GM12865 (cell line): ENCODE measurements at regions not wholly inside any gene's neighbourhood (a gene's known extent, or its start where the extent isn't known, plus 50 kb on each side); places are given as distances from the start of the nearest gene placed in this dataset.

Experiments used
- DNase-seq: peaks from one replicate; pipeline ENCODE4 v3.0.0; 2010; ENCODE audit warnings: low read depth
- H3K4me3 ChIP-seq: 2 replicates; pipeline ENCODE4 v1.5.1; 2011; ENCODE audit warnings: mild to moderate bottlenecking, low read depth, low read length, control low read depth
- TF ChIP-seq, protein P1 (sequence below): IDR thresholded peaks from 2 replicates; pipeline ENCODE4 v1.5.1; 2011; ENCODE audit warnings: low read length, control low read depth, low read depth, inconsistent platforms; ENCODE audit not compliant: insufficient read depth; ENCODE audit errors: missing control alignments

DNA sequence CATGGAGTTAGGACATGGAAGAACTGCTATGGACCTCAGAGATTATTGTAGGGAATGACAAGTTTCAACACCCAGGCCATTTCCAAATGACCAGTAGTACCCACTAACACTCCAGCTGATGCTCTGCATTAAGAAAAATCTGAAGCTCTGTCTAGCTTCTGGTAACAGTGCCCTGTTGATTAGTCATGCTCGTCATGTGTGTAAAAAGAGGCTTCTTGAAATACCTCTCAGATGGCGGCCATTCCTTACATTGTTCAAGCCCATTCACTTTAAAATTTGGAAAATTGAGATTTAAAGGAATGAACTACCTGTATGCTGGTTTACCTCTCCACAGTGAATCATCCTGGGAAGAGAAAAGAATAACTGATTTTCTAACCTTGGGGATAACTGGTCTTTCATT lies 527.9 kb upstream of the ARGLU1 start:
- no peak overlapping the region for H3K4me3 ChIP-seq
- TF ChIP-seq, protein P1, sequence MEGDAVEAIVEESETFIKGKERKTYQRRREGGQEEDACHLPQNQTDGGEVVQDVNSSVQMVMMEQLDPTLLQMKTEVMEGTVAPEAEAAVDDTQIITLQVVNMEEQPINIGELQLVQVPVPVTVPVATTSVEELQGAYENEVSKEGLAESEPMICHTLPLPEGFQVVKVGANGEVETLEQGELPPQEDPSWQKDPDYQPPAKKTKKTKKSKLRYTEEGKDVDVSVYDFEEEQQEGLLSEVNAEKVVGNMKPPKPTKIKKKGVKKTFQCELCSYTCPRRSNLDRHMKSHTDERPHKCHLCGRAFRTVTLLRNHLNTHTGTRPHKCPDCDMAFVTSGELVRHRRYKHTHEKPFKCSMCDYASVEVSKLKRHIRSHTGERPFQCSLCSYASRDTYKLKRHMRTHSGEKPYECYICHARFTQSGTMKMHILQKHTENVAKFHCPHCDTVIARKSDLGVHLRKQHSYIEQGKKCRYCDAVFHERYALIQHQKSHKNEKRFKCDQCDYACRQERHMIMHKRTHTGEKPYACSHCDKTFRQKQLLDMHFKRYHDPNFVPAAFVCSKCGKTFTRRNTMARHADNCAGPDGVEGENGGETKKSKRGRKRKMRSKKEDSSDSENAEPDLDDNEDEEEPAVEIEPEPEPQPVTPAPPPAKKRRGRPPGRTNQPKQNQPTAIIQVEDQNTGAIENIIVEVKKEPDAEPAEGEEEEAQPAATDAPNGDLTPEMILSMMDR = no peak

DNA sequence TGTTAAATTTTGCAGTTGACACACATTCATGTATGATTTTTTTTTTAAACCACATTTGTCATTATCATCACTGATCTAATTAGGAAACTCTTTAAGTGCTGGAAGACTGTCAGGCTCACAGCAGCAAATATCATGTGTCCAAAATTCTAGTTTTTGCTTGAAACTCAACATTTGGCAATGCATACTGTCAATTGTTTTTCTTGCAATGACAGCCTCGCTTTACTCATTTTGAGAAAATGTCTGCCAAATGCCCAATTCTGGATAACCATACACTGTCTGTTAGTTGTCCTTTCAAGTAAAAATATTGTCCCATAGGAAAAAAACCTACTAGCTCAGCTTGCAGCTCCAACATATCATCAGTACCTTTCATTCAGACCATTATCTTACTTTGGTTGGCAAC lies 523.9 kb upstream of the ARGLU1 start:
- no peak overlapping the region for H3K4me3 ChIP-seq
- TF ChIP-seq, protein P1 = no peak

More for the DNA sequence above, 527.9 kb upstream of the ARGLU1 start:
- no peak for DNase-seq

DNA sequence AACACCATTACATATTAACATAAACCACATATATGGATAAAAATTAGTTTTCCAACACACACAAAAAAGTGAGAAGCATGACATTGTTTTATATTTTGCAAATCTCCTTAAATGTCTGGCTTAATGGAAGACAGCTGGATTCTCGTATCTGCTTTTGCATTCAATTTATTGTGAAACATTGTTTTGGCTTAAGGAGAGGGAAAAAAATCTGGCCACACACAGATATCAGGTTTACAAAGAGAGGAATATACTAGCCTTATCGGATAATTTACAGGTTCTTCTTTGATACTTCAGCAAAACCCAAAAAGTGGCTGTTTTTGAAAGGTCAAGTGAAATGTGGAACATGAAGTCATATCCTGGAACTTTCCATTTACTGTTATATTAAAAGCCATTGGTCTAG lies 523.5 kb upstream of the ARGLU1 start:
- DNase-seq = no peak
- TF ChIP-seq, protein P1 = no peak
- H3K4me3 ChIP-seq = no peak overlapping the region

More for the DNA sequence above, 523.9 kb upstream of the ARGLU1 start:
- DNase-seq = no peak

DNA sequence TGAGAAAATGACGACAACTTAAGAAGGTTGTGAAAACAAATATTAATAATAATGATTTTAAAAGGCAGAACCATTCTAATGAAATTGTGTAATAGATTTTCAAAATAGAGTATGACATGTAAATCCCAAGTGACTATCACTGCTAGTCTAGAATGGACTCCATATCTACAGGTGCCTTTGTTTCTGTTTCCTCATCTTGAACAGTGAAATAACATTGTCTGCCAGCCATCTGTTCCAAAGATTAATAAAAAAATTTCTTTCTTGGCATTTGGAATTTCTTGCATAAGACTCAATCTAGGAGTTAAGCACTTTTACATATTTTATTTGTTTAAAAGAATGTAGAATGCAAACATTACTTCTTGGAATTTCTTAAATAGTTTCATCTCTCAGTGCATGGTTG lies 520.1 kb upstream of the ARGLU1 start:
- H3K4me3 ChIP-seq = no peak overlapping the region
- no peak for DNase-seq
- TF ChIP-seq, protein P1 = no peak

DNA sequence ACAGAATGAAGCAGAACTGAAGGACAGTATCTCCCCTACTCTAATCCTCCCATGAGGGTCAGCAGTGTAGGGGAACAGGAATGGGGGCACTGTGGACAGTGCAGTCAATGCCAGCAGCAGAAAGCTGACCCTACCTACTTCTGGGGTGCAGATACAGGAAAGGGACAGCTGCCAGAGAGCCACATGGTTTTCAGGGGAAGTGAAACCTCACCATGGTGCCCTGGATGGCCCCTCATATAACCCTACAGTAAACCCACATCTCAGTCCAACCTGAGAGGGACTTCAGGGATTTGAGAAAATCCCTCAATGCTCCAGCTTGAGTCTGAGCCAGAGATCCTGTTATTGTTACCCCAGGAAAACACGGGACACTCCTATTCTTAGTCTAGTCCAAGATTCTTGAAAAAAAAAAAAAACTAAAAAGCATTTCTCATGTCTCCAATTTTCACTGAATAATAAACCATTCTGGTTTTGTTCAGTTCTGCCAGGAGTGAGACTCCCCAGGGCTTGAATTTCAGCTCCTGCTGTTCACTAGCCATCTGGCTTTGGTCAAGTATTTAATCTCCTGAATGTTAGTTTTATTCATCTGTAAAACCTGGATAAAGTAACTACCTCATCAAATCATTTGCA lies 511.6 kb upstream of the ARGLU1 start:
- TF ChIP-seq, protein P1 = no peak
- no peak overlapping the region for H3K4me3 ChIP-seq
- no peak for DNase-seq

DNA sequence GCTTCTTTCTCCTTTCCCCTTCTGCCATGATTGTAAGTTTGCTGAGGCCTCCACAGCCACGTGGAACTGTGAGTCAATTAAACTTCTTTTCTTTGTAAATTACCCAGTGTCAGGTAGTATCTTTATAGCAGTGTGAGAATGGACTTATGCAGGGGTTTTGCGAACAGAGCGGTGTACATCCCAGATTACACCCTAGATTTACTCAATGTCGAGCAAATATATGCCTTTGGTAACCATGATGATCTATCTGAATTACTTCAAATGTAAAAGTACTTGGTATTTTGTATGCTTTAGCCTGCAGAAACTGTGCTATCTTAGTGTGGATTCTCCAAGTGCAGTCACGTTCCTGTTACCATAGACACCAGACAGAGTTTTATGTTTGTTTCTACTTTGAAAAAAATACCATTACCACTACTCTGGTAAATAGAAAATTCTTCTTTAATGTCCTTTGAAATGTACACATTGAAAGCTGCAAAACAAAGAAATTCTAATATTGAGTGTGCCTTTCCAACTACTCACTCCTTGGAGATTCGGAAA lies 510.4 kb upstream of the ARGLU1 start:
- H3K4me3 ChIP-seq = no peak overlapping the region
- DNase-seq = no peak
- TF ChIP-seq, protein P1 = no peak

DNA sequence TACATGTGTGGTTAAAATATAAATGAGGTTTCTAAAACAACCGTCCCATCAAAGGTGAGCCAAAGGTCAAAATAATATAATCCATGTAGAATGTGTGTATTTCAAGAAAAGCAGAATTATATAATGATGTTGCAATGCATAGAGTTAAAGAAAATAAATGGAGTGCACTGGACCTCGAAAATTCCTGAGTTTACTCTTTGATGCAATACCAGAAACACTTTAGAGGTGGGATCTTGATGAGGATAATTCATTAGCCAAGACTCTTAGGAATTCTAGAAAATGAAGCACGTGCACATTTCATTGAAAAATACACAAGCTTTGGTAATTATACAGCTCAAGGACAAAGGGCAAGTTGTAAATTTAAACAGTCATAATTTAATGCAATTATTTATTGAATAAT lies 508.9 kb upstream of the ARGLU1 start:
- no peak overlapping the region for H3K4me3 ChIP-seq
- TF ChIP-seq, protein P1 = no peak
- no peak for DNase-seq
